Glutamatergic neuron (in vitro differentiated cells): ENCODE measurements at regions not wholly inside any gene's neighbourhood (a gene's known extent, or its start where the extent isn't known, plus 50 kb on each side); places are given as distances from the start of the nearest gene placed in this dataset.

ENCODE experiments used
- DNase-seq: peaks from one replicate; pipeline ENCODE4 v3.0.0; 2022
- H3K27ac Mint-ChIP-seq: one replicate; pipeline ENCODE4 v1.8.0; 2020; ENCODE audit warnings: mild to moderate bottlenecking, mixed read lengths, inconsistent platforms; ENCODE audit not compliant: unreplicated experiment
- H3K27me3 Mint-ChIP-seq: one replicate; pipeline ENCODE4 v1.8.0; 2020; ENCODE audit warnings: mild to moderate bottlenecking, moderate library complexity, mixed read lengths, inconsistent platforms; ENCODE audit not compliant: unreplicated experiment
- H3K36me3 Mint-ChIP-seq: one replicate; pipeline ENCODE4 v1.8.0; 2020; ENCODE audit warnings: mild to moderate bottlenecking, mixed read lengths, inconsistent platforms; ENCODE audit not compliant: unreplicated experiment
- H3K4me1 Mint-ChIP-seq: one replicate; pipeline ENCODE4 v1.8.0; 2020; ENCODE audit warnings: mild to moderate bottlenecking, low read depth, mixed read lengths, inconsistent platforms; ENCODE audit not compliant: unreplicated experiment
- H3K4me3 Mint-ChIP-seq: one replicate; pipeline ENCODE4 v1.8.0; 2020; ENCODE audit warnings: mild to moderate bottlenecking, mixed read lengths, inconsistent platforms; ENCODE audit not compliant: unreplicated experiment
- H3K9me3 Mint-ChIP-seq: one replicate; pipeline ENCODE4 v1.8.0; 2020; ENCODE audit warnings: mild to moderate bottlenecking, moderate library complexity, mixed read lengths, inconsistent platforms; ENCODE audit not compliant: unreplicated experiment
- CTCF ChIP-seq: fragments of 200-600 bp; sonication (generic); IDR thresholded peaks from one replicate; pipeline ENCODE4 v1.5.0; 2021; ENCODE audit not compliant: partially characterized antibody, unreplicated experiment

GRCh38 chr1:199297887-199298286 lies 659.0 kb downstream of the PTPRC start:
- no peak for DNase-seq
- Mint-ChIP-seq H3K4me1 (peaks cover 4% of the 10 kb centered on the region), H3K36me3 (no peaks in the 10 kb centered on the region), H3K27ac (no peak overlapping the region), H3K9me3 (no peaks in the 10 kb centered on the region), H3K4me3 (no peak overlapping the region), H3K27me3 (no peaks in the 10 kb centered on the region)
- no peak for TF ChIP-seq CTCF

GRCh38 chr1:199298825-199299224 lies 660.0 kb downstream of the PTPRC start:
- no peak for DNase-seq
- Mint-ChIP-seq H3K27ac (no peak overlapping the region), H3K36me3 (no peaks in the 10 kb centered on the region), H3K9me3 (no peaks in the 10 kb centered on the region), H3K4me3 (no peak overlapping the region), H3K4me1 (no peaks in the 10 kb centered on the region), H3K27me3 (no peaks in the 10 kb centered on the region)
- TF ChIP-seq CTCF = no peak

GRCh38 chr1:199301472-199302217 lies 662.8 kb downstream of the PTPRC start:
- DNase-seq = no peak

GRCh38 chr1:199302554-199302953 lies 663.7 kb downstream of the PTPRC start:
- H3K4me1 Mint-ChIP-seq = no peaks in the 10 kb centered on the region
- H3K27me3 Mint-ChIP-seq = no peaks in the 10 kb centered on the region
- DNase-seq = no peak
- TF ChIP-seq CTCF = no peak
- H3K4me3 Mint-ChIP-seq = no peak overlapping the region
- H3K9me3 Mint-ChIP-seq = no peaks in the 10 kb centered on the region
- no peak overlapping the region for H3K27ac Mint-ChIP-seq
- no peaks in the 10 kb centered on the region for H3K36me3 Mint-ChIP-seq

More at GRCh38 chr1:199301472-199302217, 662.8 kb downstream of the PTPRC start:
- Mint-ChIP-seq H3K4me1 (no peaks in the 10 kb centered on the region), H3K9me3 (no peaks in the 10 kb centered on the region), H3K4me3 (no peak overlapping the region), H3K27me3 (no peaks in the 10 kb centered on the region), H3K27ac (no peak overlapping the region), H3K36me3 (no peaks in the 10 kb centered on the region)
- TF ChIP-seq CTCF = no peak

GRCh38 chr1:199303035-199303434 lies 664.2 kb downstream of the PTPRC start:
- no peaks in the 10 kb centered on the region for H3K4me1 Mint-ChIP-seq
- H3K4me3 Mint-ChIP-seq = no peak overlapping the region
- H3K36me3 Mint-ChIP-seq = no peaks in the 10 kb centered on the region
- H3K27ac Mint-ChIP-seq = no peak overlapping the region
- DNase-seq = no peak
- H3K9me3 Mint-ChIP-seq = no peaks in the 10 kb centered on the region
- H3K27me3 Mint-ChIP-seq = no peaks in the 10 kb centered on the region
- no peak for TF ChIP-seq CTCF
